ENCODE measurements at regions not wholly inside any gene's neighbourhood (a gene's known extent, or its start where the extent isn't known, plus 50 kb on each side); places are given as distances from the start of the nearest gene placed in this dataset.

DNA sequence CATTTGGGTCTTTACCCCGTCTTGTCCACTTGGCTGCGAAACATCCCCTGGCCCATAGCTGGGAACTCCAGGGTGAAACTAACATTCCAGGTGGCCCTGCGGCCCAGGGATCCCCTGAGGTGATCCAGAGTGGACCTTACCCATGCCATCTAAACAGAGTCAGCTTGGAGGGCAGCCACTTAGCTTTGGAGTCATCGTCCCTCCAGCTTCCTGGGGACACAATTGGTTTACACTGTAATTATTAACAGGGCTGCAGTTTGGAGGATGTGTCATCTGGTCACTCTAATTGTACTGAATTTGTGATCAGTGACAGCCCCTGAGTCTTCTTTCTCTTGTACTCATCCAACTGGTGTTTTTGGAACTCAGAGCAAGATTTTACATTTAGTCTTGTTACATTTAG, 149.9 kb downstream of the ENGASE start:
- TF ChIP-seq POLR2A (IDR thresholded peaks at IDR 0.05), result no peak
- TF ChIP-seq, protein P1, sequence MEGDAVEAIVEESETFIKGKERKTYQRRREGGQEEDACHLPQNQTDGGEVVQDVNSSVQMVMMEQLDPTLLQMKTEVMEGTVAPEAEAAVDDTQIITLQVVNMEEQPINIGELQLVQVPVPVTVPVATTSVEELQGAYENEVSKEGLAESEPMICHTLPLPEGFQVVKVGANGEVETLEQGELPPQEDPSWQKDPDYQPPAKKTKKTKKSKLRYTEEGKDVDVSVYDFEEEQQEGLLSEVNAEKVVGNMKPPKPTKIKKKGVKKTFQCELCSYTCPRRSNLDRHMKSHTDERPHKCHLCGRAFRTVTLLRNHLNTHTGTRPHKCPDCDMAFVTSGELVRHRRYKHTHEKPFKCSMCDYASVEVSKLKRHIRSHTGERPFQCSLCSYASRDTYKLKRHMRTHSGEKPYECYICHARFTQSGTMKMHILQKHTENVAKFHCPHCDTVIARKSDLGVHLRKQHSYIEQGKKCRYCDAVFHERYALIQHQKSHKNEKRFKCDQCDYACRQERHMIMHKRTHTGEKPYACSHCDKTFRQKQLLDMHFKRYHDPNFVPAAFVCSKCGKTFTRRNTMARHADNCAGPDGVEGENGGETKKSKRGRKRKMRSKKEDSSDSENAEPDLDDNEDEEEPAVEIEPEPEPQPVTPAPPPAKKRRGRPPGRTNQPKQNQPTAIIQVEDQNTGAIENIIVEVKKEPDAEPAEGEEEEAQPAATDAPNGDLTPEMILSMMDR (IDR thresholded peaks at IDR 0.05), result no peak

Measured in tibial nerve (tissue), 3 donors.